NCI-H2227 treated with DMSO at 0.1 percent for 48 hours (cell line): ENCODE measurements at regions not wholly inside any gene's neighbourhood (a gene's known extent, or its start where the extent isn't known, plus 50 kb on each side); places are given as distances from the start of the nearest gene placed in this dataset.
"Not testable (repeated sequence)": the region's sequence is repeated elsewhere in the genome, so short reads cannot be mapped to it uniquely, and the experiment has no call there.

ENCODE experiments used
- DNase-seq: peaks from one replicate; lab custom pipeline; 2025; lab: John Stamatoyannopoulos, UW

DNA sequence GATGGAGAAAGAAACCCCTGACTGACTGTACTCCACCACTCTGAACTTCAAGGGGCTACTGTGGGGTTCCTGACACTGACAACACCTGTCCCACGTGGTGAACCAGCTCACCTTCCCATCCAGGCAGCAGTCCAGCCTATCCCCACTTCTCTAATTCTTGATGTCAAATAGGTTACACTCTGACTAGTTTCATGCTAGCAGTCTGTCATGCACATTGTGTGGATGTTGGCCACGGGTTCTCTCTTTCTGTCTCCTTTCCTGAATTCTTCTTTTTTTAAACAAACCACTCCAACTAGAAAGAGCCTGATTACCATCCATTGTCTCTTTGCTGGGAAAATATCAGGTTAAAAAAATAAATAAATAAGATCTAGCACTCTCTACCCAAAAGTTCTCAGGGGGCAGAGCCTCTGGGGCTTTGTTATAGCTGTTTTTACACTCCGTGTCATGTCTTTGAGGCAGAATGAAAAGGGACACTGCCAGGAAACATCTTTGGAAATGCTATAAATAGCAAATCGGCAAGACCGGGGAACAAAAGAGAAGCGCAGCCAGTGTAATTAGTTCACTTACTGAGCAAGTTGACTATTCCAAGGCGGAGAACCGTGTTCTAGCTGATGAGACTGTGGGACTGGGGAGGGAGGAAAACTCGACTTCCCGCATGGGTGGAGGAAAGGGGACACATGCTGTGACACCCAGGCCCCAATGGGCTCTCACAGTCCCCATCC is 356.1 kb downstream of the OMA1 start:
- DNase-seq = peak; percentile 45

DNA sequence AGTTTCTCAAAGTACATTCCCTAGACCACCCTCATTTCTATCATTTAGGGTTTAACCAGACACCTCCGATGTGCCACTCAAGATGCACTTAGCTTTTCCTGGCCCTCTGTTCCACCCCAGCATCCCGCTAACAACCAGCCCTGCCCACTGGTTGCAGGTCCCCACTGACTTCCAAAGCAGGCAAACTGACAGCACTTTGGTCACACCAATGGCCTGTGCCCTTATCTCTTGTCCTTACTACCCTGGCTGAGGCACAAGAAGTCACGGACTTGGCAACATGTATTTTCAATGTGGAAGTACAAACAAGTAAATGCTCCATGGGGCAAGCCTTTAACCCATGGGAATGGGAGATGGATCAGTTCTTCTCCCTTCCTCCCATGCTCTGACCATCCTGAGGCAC is 357.1 kb downstream of the OMA1 start:
- no peak for DNase-seq

DNA sequence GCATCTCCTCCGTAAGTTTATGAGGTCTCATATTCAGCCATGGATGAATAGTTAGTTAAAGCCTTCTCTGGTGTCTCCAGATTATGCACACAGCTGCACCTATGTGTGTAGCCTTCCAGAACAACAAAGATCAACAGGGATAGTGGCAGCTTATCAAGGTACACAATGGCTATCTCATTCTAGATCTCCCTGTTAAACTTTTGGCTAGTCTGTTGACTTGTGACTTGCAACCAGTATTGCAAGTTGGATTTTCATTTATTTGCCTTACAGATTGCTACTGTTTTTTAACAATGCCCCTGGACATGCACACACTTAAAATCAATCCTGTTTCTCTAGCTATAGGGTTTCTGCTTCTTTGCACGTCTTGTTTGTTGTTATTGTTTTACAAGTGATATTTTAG is 363.2 kb downstream of the OMA1 start:
- DNase-seq = no peak

DNA sequence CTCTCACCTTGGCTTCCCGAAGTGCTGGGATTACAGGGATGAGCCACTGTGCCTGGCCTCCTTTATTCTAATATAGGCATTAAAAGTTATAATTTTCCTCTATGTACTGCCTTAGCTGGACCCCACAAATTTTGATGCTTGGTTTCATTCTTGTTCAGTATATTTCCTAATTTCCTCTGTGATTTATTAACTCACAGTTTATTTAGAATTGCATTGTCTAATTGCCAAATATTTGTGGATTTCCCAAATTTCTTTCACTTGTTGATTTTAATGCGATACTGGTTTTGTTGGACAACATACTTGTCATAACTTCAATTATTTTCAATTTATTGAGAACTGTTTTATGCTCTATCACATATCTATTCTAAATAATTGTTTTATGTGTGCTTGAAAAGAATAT is 366.0 kb downstream of the OMA1 start:
- DNase-seq = no peak

DNA sequence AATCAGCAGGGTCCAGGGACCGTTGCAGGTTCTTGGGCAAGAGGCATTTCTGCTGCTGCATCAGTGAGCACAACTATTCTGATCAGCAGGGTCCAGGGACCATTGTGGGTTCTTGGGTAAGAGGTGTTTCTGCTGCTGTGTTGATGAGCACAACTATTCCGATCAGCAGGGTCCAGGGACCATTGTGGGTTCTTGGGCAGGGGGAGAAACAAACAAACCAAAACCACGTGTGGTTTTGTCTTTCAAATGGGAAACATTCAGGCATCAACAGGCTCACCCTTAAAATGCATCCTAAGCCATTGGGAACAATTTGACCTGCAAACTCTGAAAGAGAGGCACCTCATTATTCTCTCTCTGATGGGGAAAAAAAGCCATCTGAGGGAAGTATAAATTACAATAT is 377.4 kb downstream of the OMA1 start:
- not testable (repeated sequence) for DNase-seq

DNA sequence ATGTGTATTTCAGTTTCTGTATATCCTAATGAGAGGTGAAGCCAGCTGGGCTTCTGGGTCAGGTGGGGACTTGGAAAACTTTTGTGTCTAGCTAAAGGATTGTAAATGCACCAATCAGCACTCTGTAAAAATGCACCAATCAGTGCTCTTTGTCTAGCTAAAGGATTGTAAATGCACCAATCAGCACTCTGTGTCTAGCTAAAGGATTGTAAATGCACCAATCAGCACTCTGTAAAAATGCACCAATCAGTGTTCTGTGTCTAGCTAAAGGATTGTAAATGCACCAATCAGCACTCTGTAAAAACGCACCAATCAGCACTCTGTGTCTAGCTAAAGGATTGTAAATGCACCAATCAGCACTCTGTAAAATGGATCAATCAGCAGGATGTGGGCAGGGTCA is 379.4 kb downstream of the OMA1 start:
- not testable (repeated sequence) for DNase-seq

DNA sequence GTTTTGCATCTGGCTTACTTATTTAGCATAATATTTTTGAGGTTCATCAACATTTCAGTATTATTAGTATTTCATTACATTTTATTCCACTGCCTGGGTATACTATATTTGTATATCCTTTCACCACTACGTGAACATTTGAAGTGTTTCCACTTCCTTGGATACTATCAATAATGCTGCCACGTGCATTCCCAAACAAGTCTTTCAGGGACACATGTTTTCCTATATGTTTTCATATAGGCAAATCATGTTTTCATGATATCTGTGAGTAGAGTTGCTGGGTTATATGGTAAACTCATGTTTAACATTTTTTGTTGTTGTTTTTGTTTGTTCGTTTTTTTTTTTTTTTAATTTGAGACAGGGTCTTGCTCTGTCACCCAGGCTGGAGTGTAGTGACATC is 380.1 kb downstream of the OMA1 start:
- no peak for DNase-seq

DNA sequence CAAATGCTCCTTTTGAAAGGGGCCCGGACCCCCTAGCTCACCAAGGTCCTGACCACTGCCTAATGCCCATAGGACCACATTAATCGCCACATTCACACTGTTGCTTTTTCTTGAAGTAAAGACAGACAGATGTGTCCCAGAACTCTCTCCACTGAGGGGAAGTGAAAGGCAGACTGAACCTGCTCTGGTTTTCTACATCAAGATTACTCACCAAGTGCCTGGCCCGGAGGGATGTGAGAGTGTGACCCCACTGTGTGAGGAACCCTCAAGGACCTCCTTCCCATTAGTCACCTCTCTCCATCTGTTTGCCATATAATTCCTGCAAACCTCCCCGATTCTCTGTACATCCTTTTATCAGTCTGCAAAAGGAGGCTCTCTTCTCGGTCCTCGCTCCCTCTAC is 381.5 kb downstream of the OMA1 start:
- no peak for DNase-seq

DNA sequence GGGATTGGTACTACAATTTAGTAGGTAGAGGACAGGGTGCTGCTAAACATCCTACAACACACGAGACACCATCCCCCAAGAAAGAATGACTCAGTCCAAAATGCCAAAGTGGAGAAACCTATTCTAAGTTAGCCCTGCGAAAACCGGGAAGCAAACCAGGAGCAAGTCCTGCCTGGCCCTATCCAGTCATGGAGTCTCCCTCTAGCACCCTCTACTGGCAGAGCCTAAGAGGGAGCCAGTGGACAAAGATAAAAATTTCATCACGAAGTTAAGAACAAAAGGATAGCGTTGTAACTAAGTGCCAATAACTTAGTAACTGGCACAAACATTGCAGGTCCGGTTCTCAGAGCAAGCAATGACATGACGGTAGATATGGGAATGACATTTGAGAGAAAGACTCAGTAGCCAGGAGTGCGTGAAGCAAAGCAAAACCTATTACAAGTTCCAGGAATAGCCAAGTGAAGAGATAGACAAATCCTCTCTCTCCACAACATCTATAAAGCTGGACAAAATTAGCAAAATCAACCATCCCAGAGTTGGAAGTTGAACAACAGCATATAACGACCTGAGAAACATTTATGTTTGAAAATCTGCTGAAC is 383.5 kb downstream of the OMA1 start:
- peak; percentile 48 for DNase-seq

DNA sequence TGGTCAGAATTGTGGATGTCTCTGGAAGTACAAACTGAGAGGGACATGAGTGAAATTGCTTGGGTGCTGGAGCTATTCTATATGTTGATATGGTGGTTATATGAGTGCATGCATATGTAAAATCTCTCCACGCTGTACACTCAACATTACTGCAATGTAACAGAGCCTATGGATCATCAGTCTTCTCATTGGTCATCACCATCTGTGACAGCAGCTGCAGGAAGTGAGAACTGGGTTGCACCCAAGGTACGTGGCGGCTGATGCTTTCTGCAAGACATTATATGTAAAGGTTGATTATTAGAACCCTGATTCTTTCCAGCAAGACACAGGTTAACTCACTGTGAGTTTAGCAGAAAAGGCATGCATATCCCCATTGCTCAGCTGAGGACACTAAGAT is 387.1 kb downstream of the OMA1 start:
- DNase-seq = no peak

DNA sequence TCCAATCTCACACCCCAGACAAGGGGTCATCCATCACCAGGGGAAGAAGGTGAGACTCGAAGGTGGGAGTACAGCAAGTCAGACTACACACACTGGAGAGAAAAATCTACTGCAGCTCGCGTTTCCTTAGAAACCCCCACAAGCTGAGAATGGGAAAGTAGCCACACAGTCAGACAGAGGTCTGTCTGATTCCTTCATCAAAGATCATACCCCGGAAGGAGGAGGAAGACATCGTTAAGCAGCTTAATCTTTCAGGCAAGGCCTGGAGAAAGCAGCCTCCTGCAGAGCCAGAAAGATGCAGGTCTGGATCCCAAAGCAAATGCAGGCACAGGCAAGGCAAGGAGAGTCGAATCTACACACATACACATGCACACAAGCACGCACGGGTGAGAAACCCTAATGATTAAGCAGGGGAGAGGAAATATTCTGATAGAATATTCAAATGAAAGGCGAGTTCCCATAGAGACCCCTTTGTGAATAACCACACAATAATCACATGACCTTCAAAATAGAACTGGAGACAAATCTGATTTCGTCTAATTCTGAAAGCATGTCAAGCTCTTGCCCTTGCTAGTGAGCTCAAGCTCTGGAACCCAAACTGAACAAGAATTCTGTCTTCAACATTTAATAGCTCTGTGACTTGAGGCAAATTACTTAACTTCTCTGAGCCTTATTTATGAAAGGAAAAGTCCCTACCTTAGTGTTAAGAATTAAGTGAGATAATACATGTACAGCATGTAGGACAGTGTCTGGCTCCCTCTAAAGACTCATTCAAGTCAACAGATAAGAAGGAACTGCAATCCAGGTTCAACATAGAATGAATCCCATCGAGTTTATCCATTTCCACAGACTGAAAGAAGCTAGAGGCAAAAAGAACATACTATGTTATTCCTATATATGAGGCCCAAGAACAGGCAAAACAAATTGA is 387.8 kb downstream of the OMA1 start:
- no peak for DNase-seq

DNA sequence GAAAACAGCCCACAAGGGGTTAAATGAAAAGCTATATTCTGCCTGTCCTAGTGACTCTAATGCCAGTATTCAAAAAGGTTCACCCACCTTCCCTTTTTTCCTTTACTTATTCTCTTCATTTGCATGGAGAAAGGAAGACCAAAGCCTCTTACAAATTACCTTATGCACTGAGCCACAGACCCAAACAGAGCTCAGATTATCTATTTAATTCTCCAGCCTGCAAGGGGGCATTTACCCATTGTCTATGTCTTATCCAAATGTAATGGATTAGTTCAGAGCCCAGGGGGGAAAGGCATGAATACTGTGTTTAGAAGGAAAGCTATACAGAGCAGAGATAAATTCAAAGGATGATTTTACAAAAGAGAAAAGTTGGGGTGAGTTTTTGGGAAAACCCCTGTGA is 388.5 kb downstream of the OMA1 start:
- no peak for DNase-seq

DNA sequence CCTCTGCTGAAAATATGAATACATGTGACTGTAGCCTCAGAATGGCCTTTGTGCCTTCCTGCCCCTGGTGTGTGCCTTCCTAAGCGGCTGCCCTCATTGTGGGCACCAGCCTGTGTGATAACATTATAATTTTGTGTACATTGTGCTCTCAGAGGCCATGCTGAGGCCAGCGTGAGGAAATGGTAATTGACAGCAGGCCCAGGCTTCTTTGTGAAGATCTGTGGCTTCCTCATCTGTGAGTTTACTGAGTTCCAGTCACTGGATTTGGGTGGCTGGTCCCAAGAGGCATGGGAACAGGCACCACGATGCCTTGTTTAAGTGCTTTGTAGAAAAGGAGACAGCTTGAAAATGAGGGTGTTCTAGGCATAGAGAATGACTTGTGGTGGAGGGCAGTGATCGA is 389.3 kb downstream of the OMA1 start:
- DNase-seq = no peak

DNA sequence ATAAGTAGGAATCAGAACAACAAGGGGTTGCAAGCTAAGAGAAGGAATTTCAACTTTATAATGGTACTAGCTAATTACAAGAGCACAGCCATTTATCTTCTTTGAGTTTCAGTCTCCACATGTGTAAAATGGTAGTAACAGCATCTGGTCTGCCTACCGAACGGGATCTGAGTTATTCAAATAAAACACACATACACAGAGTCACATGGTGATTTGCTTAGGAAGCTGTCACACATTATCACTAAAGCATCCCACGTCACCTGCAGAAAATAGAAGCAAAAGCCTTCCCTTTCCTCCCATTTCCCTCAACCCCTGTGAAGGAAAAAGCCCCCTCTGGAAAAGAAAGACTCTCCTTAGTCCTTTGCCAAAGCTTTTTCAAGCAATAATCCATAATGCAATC is 389.7 kb downstream of the OMA1 start:
- DNase-seq = no peak

DNA sequence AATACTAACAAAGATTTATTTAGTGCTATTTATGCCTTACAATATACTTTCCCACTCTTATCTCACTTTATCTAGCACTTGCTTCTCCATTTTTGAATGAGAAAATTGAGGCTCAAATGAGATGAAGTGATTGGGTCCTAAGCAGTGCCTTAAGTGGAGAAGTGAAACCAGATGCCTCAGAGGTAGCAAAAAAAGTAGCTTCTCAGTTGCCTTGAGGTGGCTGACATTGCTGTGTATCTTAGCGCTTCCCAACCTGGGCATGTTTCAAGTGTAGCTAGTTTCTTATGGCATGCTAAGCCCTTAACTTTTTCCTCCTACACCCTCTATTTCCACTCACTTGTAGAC is 390.4 kb downstream of the OMA1 start:
- DNase-seq = no peak

DNA sequence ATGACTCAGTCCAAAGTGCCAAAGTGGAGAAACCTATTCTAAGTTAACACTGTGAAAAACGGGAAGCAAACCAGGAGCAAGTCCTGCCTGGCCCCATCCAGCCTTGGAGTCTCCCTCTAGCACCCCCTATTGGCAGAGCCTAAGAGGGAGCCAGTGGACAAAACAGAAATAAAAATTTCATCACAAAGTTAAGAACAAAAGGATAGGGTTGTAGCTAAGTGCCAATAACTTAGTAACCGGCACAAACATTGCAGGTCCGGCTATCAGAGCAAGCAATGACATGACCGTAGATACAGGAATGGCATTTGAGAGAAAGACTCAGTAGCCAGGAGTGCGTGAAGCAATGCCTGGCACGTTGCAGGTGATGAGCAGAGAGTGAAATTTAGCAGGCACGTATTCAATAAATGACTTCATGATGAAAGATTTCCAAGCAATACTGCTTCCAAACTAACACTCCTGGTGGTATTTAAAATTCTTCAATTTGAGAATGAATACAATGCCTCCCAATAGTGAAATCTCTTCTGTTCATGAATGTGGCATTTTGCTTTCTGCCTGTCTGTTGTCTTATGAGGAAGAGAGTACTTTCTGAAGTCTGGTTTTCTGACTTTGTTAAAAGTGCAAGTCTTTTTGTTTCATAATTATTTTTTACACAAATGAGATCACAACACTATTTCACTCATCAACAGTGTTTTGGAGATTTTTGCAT is 391.0 kb downstream of the OMA1 start:
- DNase-seq = no peak

DNA sequence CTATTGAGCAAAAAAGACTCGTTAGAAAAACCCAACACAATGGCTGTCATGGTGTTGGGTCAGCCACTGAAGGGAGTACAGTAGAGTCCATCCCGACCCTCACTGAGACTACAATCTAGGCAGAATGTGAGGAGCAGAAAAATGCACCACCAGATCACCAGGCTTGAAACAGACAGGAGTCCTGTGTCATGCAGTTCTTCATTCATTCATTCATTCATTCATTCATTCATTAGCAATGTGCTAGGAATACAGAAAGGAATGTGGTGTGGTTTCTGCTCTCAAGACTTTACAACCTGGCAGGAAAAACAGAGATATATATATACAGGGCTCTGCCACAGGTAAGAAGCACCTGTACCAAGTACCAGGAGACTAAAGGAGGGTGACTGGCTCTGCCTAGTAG is 392.3 kb downstream of the OMA1 start:
- DNase-seq = no peak

DNA sequence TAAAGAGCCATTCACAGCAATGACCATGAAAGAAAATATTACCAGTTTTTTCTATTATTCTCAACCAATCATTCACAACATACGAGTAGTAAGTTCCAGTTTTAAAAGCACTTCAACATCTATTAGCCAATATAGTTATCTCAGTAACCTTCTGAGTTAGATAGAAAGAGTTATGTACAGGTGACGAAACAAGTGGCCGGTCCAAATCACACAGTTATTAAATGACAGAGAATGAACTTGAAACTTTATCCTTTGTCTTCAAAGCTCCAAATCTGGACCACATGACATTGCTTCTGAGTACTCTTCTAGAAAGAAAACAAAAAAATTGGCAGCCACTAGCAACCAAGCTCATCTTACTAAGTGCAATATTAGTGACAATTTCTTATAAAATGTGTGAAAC is 393.8 kb downstream of the OMA1 start:
- no peak for DNase-seq

DNA sequence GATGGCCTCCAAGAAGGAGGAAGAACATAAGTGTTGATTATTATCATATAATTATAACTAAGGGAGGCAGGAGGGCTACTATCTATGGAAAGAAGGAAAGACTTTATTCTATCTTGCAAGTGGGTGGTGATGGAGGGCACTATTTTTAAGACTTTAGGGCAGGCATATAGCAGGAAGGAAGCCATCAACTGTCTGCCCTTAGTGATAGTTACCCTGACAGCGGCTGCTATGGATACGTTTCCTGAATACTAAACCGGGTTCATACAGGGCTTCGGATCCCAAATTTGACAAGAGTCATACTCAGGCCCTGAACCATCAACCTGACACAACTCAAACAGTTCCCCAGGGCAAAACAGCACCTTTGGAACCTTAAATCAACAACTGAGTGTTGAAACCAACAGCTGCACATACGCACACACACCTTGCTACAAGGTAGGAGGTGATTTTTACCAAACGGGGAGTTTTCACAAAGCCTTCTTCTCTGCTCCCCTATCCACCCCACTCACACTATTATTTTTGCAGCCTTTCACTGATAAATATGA is 397.2 kb downstream of the OMA1 start:
- no peak for DNase-seq

DNA sequence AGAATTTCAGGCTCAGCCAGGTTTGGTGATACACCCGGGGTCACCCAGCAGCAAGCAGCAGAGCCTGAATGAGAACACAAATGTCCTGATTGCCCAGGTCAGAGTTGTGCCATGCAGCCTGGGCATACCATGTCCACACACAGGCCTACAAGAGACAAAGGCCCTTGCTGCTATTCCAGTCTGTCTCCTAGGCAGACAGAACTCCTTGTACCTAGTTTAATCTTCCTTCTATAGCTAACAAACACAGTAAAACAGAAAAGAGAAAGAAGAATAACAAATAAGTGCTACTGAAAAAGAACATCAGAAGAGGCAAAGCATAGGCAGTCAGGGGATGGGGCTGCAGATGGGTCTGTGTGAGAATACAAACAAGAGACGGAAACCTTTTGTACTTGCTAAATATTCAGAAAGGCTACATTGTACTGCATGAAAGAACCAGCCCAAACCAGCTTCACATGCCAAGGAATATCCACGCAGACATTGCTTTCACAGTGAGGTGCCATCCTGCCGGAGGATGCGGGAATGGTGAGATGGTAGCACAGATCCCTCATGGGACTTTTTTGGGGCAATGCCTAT is 401.7 kb downstream of the OMA1 start:
- no peak for DNase-seq

DNA sequence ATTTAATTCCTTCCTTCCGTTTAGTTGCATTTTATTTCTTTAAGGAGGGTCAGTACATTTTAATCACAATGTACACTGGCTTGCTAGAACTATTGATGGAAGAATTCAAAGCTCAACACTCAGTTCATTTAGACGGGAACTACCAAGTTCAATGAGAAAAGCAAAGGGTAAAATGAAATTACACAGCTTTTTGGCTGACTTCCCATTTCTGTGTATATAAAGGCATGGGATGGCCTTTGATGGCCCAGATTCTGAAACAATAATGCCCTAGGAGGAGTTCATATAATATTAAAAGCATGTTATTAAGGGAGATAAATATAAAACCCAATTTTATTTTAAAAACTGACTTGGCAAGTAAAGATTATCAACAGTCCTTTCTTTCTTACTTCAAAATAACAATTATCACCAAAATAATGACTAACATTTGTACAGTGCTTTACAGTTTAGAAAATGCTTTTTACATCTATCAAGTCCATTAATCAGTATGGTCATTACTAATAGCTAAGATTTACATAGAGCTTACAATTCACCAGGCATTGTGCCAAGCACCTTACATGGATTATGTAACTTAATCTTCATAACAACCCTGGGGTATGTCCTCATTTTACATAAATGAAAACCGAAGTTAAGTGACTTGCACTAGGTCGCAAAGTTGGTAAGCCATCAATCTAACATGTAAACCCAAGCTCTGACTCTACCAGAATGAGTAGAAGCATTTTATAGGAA is 402.4 kb downstream of the OMA1 start:
- no peak for DNase-seq
